ENCODE measurements at regions not wholly inside any gene's neighbourhood (a gene's known extent, or its start where the extent isn't known, plus 50 kb on each side); places are given as distances from the start of the nearest gene placed in this dataset.
A peak's percentile ranks its signal among the peaks of the same experiment; 100 is the strongest.

DNA sequence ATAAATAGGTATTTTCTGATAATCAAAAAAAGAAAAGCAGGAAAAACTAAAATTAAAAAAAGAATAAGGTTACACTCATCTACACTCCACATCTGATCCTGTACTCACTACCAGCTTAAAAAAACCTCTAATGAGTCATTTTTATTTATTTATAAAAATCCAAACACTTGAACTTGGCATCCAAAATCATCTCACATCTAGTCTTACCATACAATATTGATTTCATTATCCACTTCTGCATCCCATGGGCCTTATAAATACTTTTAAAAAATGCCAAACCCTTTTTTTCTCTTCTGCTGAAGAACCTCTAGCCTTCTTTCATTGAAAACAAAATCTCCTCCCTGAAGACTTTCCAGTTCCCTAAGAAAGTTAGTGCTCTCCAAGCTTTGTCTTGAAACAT, 109.7 kb downstream of the TMTC3 start:
- no peak overlapping the region for H3K4me3 ChIP-seq
- TF ChIP-seq FOXP2 (optimal IDR thresholded peaks at IDR 0.05; ENCODE audit: control extremely low read depth, extremely low read length, insufficient read depth), result no peak
- no peak for TF ChIP-seq POLR2AphosphoS5 (IDR thresholded peaks at IDR 0.05; ENCODE audit: borderline replicate concordance, low read depth, low read length)
- TF ChIP-seq EZH2 (IDR thresholded peaks at IDR 0.05), result no peak

DNA sequence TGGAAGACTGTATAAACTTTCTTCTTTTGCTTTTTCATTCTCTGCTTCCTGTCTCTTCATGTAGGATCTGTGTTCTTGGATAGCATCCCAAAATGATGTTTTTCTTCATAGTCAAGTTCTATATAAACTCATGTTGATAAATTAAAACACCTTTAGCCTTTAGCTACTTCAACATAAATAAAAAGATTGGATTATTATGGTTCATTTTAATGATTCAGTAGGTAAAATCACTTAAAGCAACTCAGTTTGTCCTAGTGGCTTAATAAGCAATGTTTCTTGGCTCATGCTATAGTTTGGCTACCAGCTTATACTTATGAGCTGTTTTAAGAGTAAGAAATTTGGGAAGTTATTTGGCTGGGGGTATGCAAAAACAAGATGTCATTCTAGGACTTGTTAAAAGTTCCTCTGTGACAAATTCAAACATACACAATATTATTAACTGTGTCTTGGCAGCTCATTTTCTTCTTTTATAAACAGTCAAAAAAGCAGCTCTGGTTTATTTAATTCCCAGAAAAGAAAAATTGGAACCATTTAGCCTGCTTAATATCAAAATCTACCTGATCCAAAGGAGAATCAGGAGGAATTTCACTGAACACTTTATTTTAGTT, 111.4 kb downstream of the TMTC3 start:
- Histone ChIP-seq H3K27ac (no peak overlapping the region), H3K4me3 (no peak overlapping the region), H3K9me3 (ENCODE audit: low read depth, low read length) (no peaks in the 10 kb centered on the region), H3K9ac (ENCODE audit: insufficient read length) (no peak overlapping the region), H3K36me3 (ENCODE audit: insufficient read depth, low read length) (no peaks in the 10 kb centered on the region)
- TF ChIP-seq POLR2AphosphoS5 (IDR thresholded peaks at IDR 0.05; ENCODE audit: borderline replicate concordance, low read depth, low read length) (no peak), FOXP2 (optimal IDR thresholded peaks at IDR 0.05; ENCODE audit: control extremely low read depth, extremely low read length, insufficient read depth) (no peak), EZH2 (IDR thresholded peaks at IDR 0.05) (no peak)
- no peak for DNase-seq (ENCODE audit: low read depth, low spot score)

More for the DNA sequence above, 109.7 kb downstream of the TMTC3 start:
- DNase-seq (ENCODE audit: low read depth, low spot score), result no peak
- H3K9me3 ChIP-seq (ENCODE audit: low read depth, low read length), result no peaks in the 10 kb centered on the region
- no peak overlapping the region for H3K27ac ChIP-seq
- no peaks in the 10 kb centered on the region for H3K36me3 ChIP-seq (ENCODE audit: insufficient read depth, low read length)
- no peak overlapping the region for H3K9ac ChIP-seq (ENCODE audit: insufficient read length)

DNA sequence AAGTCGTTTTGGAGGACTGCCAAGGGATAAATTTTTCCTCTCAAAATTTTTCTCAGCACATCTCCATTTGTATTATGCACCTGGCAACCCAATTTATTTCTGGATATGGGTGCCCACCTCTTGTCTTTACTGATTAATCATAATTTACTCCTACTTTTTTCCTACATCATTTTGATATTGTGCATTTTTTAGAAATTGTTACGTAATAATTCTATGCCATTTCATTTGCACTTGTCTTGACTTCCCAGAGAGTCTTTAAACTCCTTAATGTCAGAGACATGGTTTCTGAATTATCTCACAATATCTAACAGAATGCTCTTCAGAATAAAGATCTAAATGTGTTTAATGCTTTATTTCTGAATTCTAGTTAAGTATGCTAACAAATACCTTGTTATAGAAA, 113.1 kb downstream of the TMTC3 start:
- TF ChIP-seq POLR2AphosphoS5 (IDR thresholded peaks at IDR 0.05; ENCODE audit: borderline replicate concordance, low read depth, low read length), result no peak
- no peak for TF ChIP-seq EZH2 (IDR thresholded peaks at IDR 0.05)
- DNase-seq (ENCODE audit: low read depth, low spot score), result no peak
- Histone ChIP-seq H3K4me3 (no peak overlapping the region), H3K36me3 (ENCODE audit: insufficient read depth, low read length) (no peaks in the 10 kb centered on the region), H3K9me3 (ENCODE audit: low read depth, low read length) (no peaks in the 10 kb centered on the region), H3K27ac (no peak overlapping the region), H3K9ac (ENCODE audit: insufficient read length) (no peak overlapping the region)

DNA sequence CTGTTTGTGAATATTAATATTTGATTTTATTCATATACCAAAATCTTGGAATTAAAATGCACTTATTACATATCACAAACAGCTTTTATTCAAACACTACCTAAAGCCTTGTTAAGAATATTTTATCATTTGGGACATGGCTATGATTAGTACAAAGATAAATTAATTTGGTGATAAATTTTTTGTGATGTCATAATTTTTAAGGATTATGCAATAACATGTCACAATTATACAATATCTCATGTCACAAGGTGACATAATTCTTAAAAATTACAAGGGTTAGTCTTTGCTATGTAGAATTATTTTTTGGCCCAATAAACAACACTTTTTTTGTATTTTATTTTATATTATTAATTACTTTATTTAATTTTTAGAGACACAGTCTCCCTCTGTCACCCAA, 113.7 kb downstream of the TMTC3 start:
- no peak for DNase-seq (ENCODE audit: low read depth, low spot score)
- no peaks in the 10 kb centered on the region for H3K36me3 ChIP-seq (ENCODE audit: insufficient read depth, low read length)
- no peak overlapping the region for H3K27ac ChIP-seq
- no peak overlapping the region for H3K9ac ChIP-seq (ENCODE audit: insufficient read length)
- no peak overlapping the region for H3K4me3 ChIP-seq
- no peaks in the 10 kb centered on the region for H3K9me3 ChIP-seq (ENCODE audit: low read depth, low read length)
- TF ChIP-seq POLR2AphosphoS5 (IDR thresholded peaks at IDR 0.05; ENCODE audit: borderline replicate concordance, low read depth, low read length) (no peak), FOXP2 (optimal IDR thresholded peaks at IDR 0.05; ENCODE audit: control extremely low read depth, extremely low read length, insufficient read depth) (no peak), EZH2 (IDR thresholded peaks at IDR 0.05) (no peak)

DNA sequence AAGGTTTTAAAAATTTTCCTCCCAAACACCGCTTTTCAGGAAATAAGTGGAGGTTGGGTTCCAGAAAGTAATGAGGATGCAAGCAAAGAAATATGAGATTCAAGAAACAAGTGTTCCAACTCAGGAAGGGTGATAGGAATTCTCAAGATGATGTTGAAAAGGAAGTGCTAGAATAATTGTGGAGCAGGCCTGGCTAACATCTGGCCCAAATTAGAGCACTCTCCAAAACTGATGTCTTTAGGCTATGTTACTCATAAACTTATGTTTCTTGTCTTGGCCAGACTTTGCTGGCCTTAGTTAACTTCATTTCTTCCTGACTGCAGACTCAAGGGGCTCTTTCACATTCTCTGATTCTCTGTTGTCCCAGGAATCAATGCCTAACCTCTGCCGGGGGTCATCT, 116.3 kb downstream of the TMTC3 start:
- Histone ChIP-seq H3K9ac (ENCODE audit: insufficient read length) (no peak overlapping the region), H3K27ac (peak overlapping the region; percentile 71), H3K36me3 (ENCODE audit: insufficient read depth, low read length) (no peaks in the 10 kb centered on the region), H3K9me3 (ENCODE audit: low read depth, low read length) (no peaks in the 10 kb centered on the region), H3K4me3 (peak overlapping the region; percentile 59)
- no peak for TF ChIP-seq EZH2 (IDR thresholded peaks at IDR 0.05)
- no peak; the same call in 1 of the 2 replicates for TF ChIP-seq POLR2AphosphoS5 (IDR thresholded peaks at IDR 0.05; ENCODE audit: borderline replicate concordance, low read depth, low read length)
- TF ChIP-seq FOXP2 (optimal IDR thresholded peaks at IDR 0.05; ENCODE audit: control extremely low read depth, extremely low read length, insufficient read depth), result no peak
- DNase-seq (ENCODE audit: low read depth, low spot score), result peak; percentile 73

DNA sequence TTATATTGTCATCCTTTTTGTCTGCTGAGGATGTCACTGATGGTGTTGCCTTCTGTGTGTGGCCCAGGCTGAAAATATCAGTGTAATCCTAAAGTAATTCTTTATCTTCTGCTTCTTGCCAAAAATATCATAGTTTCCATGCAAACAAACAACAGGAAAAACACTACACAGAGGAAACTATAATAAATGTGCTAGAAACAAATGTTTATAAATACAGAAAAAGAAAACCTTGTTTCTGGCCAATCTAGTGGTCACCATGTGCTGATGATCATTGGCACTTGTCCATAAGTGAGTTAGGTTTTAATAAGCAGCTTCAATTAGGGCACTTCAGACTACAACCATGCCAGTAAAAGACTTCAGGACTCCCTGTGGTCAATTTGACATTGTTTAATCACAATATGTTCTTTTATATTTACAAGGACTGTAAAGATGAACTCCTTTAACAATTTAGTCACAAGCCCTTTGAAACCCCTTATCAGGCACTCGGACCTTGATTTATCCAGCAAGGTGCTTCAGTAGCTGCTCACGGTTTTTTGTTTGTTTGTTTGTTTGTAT, 124.8 kb downstream of the TMTC3 start:
- no peak overlapping the region for H3K27ac ChIP-seq
- H3K4me3 ChIP-seq, result no peak overlapping the region
- H3K36me3 ChIP-seq (ENCODE audit: insufficient read depth, low read length), result no peaks in the 10 kb centered on the region
- no peaks in the 10 kb centered on the region for H3K9me3 ChIP-seq (ENCODE audit: low read depth, low read length)
- H3K9ac ChIP-seq (ENCODE audit: insufficient read length), result no peak overlapping the region
- TF ChIP-seq POLR2AphosphoS5 (IDR thresholded peaks at IDR 0.05; ENCODE audit: borderline replicate concordance, low read depth, low read length) (no peak), FOXP2 (optimal IDR thresholded peaks at IDR 0.05; ENCODE audit: control extremely low read depth, extremely low read length, insufficient read depth) (no peak), EZH2 (IDR thresholded peaks at IDR 0.05) (no peak)
- no peak for DNase-seq (ENCODE audit: low read depth, low spot score)

DNA sequence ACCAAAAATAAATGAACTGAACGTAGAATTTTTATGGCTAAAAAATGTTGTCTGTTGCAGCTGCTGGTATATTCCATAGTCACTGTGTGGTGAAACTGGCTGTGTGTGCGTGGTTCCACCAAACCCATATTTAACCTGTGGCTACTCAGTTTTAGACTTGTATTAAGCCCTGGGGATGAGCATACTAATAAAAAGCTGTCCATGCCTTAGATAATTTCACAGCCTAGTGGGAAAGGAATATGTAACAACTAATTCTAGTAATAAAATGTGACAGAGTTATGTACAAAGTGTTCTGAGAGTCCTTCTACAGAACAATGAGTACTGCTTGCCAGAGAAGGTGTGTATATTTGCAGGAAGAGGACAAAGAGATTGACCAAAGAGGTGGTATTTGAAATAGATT, 125.5 kb downstream of the TMTC3 start:
- no peak overlapping the region for H3K27ac ChIP-seq
- H3K9ac ChIP-seq (ENCODE audit: insufficient read length), result no peak overlapping the region
- TF ChIP-seq FOXP2 (optimal IDR thresholded peaks at IDR 0.05; ENCODE audit: control extremely low read depth, extremely low read length, insufficient read depth) (no peak), EZH2 (IDR thresholded peaks at IDR 0.05) (no peak), POLR2AphosphoS5 (IDR thresholded peaks at IDR 0.05; ENCODE audit: borderline replicate concordance, low read depth, low read length) (no peak)
- H3K36me3 ChIP-seq (ENCODE audit: insufficient read depth, low read length), result no peaks in the 10 kb centered on the region
- H3K4me3 ChIP-seq, result no peak overlapping the region
- no peak for DNase-seq (ENCODE audit: low read depth, low spot score)
- H3K9me3 ChIP-seq (ENCODE audit: low read depth, low read length), result no peaks in the 10 kb centered on the region

DNA sequence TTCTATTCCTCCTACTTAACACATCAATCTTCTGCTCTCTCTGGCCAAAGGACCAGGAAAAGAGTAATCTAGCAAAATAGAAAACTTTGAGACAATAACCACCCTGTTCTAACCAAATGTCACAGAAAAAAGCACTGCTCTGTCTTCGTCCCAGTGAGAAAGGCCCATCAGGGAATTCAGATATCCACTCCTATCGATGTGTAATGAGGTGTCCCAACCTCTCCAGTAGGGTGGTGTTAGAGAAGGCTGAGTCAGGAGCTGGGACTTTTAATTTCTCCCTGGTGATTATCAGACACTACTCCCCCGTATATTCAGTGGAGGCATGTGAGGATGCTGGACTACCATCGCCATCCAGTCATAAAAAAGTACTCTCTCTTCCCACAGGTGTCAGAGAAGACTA, 130.3 kb downstream of the TMTC3 start:
- Histone ChIP-seq H3K9me3 (ENCODE audit: low read depth, low read length) (no peaks in the 10 kb centered on the region), H3K4me3 (no peak overlapping the region), H3K9ac (ENCODE audit: insufficient read length) (no peak overlapping the region), H3K36me3 (ENCODE audit: insufficient read depth, low read length) (no peaks in the 10 kb centered on the region), H3K27ac (no peak overlapping the region)
- no peak for DNase-seq (ENCODE audit: low read depth, low spot score)
- no peak for TF ChIP-seq EZH2 (IDR thresholded peaks at IDR 0.05)
- TF ChIP-seq FOXP2 (optimal IDR thresholded peaks at IDR 0.05; ENCODE audit: control extremely low read depth, extremely low read length, insufficient read depth), result no peak
- no peak for TF ChIP-seq POLR2AphosphoS5 (IDR thresholded peaks at IDR 0.05; ENCODE audit: borderline replicate concordance, low read depth, low read length)

DNA sequence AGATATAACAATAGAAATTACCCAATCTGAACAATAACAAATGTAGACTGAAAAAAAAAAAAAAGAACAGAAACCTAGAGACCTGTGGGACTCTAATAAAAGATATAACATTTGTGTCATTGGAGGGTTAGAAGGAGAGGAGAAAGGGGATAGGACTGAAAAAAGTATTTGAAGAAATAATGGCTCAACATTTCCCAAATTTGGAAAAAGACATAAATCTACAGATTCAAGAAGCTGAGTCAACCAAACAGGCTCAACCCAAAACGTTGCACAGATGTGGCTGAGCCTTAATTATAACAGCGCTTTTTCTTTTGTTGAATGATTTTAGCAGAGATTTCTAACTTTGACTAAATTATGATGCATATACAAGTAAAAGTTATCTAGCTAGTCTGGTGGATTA, 131.3 kb downstream of the TMTC3 start:
- Histone ChIP-seq H3K27ac (no peak overlapping the region), H3K4me3 (no peak overlapping the region), H3K36me3 (ENCODE audit: insufficient read depth, low read length) (no peaks in the 10 kb centered on the region), H3K9ac (ENCODE audit: insufficient read length) (no peak overlapping the region), H3K9me3 (ENCODE audit: low read depth, low read length) (no peaks in the 10 kb centered on the region)
- TF ChIP-seq FOXP2 (optimal IDR thresholded peaks at IDR 0.05; ENCODE audit: control extremely low read depth, extremely low read length, insufficient read depth) (no peak), EZH2 (IDR thresholded peaks at IDR 0.05) (no peak), POLR2AphosphoS5 (IDR thresholded peaks at IDR 0.05; ENCODE audit: borderline replicate concordance, low read depth, low read length) (no peak)
- no peak for DNase-seq (ENCODE audit: low read depth, low spot score)
